NCI-H2029 (cell line): ENCODE measurements at regions not wholly inside any gene's neighbourhood (a gene's known extent, or its start where the extent isn't known, plus 50 kb on each side); places are given as distances from the start of the nearest gene placed in this dataset.

Source experiments
- DNase-seq: peaks from one replicate; lab custom pipeline; 2025; lab: John Stamatoyannopoulos, UW

DNA sequence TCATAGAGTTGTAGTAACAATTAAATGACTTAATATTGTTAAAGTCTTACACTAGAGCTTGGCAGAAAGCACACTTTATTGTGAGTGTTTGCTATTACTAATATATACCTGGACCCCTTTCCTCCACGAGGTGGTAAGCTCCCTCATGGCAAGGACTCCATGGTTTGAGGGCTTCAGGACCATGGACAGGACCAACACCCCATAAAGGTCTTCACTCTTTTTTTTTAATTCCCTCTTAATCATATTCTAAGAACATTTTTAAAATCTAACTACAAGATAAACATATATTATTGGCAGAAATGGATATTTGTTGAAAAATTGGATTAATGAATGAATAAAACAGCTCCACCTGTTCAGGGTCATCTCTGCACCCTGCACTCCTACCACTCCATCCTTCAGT lies 154.5 kb downstream of the CBLN1 start:
- DNase-seq: no peak

DNA sequence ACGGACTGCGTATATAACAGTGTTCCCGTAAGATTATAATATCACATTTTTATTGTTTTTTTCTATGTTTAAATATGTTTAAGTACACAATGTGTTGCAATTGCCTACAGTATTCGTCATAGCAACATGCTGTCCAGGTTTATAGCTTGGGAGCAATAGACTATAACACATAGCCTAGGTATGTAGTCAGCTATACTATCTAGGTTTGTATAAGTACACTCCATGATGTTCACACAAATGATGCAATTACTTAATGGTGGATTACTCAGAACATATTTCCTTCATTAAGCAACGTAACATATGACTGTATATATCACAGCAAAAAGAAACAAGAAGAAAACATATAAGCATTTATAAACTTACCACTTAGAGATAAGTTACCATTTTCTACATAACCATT lies 160.0 kb downstream of the CBLN1 start:
- no peak for DNase-seq

DNA sequence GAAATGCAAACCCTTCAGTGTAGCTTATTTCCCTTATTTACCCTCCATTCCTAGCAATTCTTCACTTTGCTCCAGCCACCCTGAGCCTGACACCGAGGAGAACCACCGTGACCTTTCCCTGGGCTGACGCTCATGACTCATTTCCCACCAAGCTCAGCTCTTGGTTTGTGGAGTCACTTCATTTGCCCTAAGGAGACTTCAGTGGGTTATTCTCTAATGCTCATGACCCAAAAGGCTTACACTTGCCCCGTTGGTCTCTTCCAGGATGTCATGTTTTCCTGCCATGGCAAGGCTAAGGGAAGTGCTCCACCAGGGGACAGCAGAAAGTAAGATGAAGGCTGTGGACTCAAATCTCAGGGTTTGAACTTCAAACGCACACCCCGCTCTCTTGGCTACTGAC lies 161.0 kb downstream of the CBLN1 start:
- no peak for DNase-seq

DNA sequence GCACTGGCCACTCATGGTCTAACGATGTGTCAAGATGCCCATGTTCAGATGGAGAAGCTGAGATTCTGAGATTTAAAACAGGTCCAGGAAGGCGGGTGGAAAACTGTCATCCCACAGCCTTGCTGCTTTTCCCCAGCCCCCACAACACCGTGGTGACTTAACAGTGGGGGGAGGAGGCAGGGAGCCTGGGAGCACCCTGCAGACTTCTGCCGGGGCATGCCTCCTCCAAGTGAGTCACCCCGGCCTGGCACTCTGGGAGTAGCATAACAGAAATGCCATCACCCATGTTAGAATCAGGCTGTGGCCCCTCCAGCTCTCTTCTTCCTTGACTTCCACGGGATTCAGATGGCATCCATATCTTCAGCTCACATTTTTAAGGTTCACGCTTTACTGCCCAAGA lies 164.8 kb downstream of the CBLN1 start:
- DNase-seq: no peak

DNA sequence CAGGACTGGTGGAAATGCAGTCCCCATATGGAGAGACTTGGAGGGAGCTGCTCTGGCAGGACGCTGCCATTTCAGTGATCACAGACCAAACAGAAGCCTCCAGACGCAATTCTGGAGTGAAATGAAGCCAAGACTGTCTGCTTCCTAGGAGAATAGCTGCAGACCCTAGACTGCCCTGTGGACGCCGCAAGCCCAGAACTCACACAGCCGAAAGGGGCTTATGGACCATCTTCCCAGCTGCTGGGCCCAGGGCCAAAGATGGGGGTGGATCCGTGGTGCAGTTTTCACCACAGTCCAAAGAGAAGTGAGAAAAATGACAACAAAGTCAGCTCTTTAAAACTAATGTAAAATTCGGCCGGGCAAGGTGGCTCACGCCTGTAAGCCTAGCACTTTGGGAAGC lies 165.7 kb downstream of the CBLN1 start:
- no peak for DNase-seq

DNA sequence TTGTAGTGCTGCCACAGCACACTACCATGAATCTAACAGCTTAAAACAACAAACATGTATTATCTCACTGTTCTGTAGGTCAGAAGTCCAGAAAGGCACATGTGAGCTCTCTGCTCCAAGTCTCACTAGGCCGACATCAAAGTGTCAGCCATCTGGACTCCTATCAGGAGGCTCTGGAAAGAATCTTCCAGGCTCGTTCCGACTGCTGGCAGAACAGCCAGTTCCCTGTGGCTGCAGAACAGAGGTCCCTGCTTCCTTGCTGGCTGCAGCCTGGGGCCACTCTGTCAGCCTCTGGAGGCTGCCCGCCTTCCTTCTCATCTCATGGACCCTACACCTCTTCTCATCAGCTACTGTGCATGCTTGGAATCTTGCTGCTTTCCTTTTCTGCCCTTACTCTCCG lies 168.9 kb downstream of the CBLN1 start:
- DNase-seq: no peak

DNA sequence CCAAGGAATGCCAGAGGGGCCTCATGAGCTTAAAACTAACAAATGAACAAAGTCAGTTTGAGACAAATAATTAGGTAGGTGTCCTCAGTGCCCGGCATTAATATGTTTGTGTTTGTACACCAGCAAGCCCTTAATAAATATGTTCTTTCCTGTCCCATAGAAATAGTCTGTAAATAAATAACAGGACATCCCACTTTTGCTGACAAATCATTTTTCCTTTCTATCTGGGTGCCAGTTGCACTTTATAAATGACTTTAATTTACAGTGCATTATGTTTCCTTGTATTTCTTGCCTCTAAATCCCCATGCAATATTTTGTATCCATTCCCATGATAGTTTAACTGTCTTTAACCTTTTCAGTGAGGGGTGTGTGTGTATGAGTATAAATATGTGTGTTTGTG lies 170.3 kb downstream of the CBLN1 start:
- DNase-seq: no peak

DNA sequence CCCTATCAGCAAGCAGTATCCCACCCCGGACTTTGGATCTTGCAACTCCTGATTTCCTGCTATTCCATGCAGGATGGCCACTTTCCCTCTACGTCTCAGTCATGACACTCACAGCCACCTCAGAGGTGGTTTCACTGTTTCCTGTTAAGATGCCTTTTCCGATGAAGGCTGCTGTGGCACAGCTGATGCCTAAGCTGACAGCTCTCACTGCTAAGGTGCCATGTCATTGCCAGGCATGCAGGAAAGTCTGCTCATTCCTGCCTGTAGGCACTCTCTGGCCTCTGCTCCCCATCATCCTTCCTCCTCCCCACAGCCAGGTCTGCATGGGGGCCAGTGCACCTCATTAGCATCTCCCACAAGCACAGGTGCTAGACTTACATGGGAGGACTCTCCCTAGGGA lies 173.0 kb downstream of the CBLN1 start:
- no peak for DNase-seq

DNA sequence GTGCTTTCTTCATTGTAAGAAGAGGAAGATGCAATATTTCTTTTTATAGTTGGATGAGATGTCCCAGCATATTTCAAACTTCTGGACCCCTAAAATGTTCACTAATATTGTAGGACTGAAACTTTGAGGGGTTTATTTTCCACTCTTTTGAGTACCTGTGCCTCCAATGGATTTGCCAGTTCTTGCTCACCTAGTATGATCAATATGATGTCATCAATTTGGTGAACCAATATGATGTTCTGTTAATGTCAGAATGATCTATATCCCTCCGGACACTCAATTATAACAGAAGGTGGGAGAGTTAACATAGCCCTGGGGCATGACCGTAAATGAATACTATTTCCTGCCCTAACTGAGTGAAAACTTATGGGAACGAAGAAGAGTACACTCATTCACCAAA lies 178.3 kb downstream of the CBLN1 start:
- DNase-seq: no peak

DNA sequence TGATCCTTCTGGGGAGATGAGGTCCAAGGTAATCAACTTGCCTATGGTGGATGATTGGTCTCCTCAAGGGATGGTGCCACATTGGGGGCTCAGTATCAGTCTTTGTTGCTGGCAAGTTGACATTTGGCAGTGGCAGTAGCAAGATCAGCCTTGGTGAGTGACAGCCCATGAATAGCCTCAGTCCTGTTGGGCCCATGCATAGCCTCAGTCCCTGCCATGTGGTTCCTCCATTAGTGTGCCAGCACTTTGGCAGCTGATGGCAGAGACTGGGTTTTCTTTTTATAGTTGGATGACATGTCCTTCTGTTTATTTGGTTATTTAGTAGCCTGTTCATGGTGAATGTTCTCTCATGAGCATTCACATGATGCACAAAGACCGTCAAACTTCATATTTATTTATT lies 179.6 kb downstream of the CBLN1 start:
- DNase-seq: no peak

DNA sequence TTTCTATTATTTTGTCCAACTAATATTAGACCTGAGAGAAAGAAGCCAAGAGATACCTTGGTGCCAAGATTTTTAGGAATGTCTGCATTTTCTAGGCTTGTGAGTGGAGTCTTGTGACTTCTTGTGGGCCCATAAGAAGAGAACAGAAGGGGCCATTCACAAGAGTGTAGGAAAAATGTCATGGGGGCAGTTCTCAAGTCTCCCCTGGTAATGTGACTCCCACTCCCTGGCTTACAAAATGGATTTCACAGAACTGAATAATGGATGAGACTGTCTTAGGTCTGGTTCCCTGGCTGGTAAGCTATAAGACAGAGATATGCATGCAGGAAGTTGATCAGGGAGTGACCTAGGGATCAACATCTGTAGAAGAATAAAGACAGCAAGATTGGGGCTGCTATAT lies 181.3 kb downstream of the CBLN1 start:
- no peak for DNase-seq

DNA sequence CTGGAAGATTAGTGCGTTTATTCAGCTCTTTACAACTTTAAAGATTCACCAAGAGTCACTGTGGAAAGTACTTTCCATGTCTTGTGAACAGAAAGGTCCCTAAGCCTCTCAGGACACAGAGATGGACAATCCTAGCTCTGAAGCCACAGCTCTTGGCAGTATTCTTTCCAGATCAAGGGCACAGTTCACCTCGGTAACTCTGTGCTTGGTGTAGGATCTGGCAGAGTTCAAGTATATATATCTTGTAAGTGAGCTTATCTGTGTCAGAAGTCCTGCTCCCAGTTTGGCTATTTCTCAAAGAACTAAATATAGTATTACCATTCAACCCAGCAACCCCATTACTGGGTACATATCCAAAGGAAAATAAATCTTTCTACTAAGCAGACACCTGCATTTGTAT lies 183.7 kb downstream of the CBLN1 start:
- DNase-seq: no peak

DNA sequence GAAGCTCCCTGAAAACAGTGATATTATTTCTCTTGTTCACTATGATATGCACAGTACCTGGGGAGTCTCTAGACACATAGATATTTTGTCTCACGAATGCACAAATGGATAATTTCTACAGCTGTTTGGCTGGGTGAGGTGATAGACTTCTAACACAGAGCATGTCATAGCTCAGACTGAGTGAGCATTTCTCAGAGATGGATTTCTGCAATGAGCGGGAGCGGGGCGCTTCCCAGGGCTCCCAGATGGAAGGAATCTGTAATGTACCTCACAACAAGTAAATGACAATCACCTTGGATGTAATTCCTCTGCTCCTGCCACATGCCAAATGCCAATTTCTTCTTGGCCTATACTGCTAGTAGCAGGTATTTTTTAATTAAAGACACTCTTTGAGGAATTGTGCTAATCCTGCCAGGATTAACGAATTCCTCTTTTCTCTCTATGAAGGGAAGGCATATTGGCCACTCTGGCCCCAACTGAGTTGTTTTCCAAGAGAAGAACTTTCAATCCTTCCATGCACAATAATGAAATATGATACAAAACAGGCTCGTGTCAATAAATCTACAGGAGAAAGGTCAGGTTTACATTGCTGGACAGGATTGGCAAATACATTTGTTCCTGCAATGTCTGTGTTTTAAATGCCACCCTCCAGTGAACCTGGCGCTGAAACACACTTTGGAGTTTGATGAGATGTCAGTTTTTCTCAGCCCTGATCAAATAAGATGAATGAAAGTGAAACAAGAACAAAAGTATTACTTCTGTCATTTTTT lies 185.3 kb downstream of the CBLN1 start:
- no peak for DNase-seq

DNA sequence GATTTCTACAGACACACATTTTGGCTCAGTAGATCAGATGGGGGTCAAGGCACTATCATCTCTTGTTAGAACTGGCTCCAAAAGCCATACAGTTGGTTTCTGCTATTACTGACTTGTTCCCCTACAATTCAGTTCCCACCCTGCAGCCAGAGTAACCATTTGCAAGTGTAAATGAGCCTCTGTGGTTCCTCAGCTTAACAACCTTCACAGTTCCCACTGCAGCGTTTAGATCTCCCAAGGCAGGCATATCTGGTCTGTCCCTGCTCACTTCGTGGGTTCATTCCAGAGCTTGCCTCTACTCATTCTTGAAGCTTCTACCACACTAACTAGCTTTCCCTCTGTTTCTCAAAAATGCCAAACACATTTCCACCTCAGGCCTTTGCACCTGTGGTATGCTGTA lies 186.1 kb downstream of the CBLN1 start:
- no peak for DNase-seq

DNA sequence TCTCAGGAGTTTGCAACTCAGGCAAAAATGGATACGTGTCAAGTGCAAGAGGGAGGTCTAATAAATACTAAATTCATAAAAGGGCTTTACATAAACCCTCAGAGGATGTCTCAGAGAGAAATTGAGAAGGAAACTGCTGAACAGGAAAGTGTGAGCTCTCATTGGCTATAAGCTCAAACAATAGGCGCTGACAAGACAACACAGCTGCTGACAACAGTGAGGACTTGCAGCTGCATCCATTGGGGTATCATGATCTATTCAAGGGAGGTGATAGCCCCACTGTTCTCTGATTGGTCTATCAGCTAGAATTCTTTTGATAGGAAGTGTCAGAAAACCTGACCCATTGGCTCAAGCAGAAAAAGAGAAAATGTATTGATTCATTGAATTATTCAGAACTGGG lies 187.2 kb downstream of the CBLN1 start:
- no peak for DNase-seq

DNA sequence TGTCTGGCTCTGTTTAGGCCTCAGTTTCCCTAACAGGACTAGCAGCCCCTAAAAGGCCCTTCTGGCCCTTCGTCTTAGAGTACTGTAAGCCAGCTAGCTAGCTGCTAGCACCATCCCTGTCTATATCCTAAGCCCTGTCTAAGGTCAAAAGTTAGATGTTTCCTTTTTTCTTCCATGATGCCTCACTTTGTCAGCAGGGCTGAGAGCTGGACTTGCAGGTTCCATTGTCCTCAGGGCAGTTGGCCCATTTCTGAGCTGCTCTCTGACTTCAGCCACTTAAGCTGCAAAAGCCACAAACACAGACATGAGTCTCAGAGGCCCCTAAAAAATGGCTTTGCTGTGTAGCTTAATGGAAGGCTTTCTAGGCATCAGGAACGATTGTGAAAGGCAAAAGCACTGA lies 187.7 kb downstream of the CBLN1 start:
- DNase-seq: no peak

DNA sequence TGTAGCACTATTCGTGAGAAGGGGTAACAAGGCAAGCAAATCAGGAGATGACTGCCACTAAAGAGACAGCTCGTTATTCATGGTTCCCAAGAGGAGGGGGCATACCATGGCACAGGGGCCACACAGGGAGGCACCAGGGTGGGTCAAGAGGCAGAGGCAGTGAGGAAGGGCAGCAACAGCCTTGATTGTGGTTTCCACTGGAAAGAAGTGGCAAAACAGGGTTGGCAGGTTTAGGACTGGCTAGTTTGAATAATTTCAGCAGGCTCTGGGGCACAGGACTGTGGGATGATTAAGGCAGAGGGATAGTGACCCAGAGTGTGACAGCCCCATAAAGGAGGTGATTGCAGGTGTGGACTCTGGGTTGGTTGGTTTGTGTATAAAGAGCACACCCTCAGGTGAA lies 188.9 kb downstream of the CBLN1 start:
- no peak for DNase-seq

DNA sequence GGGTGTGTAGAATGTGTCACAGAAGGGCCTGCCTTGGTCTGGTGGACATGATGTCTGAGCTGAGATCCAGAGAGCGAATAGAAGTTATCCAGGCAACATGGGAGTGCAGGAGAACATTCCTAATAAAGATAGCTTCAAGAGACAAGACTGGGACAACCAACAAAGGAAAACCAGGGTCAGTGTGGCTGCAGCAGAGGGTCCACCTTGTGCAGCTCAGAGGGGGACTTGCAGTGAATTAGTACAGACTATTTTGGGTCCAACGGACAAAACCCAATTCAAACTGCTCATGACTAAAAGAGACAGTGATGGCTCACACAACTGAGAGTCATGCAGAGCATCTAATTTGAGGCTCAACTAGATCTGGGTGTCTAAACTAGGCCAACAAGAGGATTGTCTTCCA lies 192.1 kb downstream of the CBLN1 start:
- DNase-seq: no peak

DNA sequence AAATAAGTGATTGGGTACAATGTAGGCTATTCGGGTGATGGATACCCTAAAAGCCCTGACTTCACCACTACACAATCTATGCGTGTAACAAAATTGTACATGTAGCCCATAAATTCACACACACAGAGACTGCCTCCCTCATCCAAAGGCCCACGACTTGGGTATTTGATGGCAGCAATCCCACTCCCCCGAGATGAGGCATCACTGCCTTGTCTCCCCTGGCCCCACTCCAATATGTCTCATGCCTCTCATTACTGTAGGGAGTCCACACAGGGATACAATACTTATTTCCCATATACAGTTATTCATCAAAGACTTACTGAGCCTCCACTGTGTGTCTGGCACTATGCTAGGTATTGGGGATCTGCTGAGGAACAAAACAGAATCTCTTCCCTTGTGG lies 192.6 kb downstream of the CBLN1 start:
- DNase-seq: no peak

DNA sequence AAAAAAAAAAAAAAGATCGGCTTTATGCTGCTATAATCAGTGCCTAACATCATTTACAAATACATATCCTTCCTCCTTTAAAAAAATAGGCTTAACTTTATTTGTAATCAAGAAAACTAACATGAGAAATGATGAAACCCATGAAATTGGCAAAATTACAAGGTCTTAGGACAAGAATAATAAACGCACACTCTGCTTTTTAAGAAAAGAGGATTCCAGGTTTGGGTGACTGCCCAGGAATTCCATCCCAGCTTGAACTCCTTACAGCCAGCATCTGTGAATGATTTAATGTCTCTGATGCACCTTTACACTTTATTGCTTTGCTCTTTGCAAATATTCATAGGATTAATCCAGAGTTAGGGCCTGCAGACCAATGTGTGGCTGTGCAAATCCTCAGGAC lies 196.0 kb downstream of the CBLN1 start:
- no peak for DNase-seq

DNA sequence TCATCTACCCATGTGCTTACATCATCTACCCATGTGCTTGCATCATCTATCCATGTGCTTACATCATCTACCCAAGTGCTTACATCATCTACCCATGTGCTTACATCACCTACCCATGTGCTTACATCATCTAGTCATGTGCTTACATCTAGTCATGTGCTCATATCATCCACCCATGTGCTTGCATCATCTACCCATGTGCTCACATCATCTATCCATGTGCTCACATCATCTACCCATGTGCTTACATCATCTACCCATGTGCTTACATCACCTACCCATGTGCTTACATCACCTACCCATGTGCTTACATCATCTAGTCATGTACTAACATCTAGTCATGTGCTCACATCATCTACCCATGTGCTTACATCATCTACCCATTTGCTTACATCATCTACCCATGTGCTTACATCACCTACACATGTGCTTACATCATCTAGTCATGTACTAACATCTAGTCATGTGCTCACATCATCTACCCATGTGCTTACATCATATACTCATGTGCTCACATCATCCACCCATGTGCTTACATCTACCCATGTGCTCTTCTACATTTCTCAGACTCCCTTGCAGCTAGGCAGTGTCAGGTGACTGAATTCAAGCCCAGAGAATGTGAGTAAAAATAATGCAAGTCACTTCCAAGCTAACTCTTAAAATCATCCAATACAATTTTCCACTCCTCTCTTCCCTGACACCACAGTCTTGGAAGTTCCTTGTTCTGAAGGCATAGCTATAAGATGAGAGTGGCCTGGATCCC lies 196.8 kb downstream of the CBLN1 start:
- DNase-seq: no peak

DNA sequence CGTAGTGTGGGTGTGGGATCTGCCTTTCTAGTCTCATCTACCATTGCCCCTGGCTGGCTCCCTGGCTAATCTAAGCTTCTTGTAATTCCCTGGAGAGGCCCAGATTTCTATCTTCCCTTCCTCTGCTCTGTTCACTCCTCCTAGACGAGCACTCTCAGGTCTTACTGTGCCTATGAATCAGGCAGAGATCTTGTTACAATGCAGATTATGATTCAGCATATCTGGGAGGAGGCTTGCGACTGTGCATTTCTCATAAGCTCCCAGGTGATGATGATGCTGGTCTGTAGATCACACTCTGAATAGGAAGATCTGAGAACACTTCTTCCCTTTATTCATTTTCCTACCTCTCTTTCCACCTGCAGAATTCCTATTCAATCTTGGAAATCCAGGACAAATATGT lies 200.1 kb downstream of the CBLN1 start:
- no peak for DNase-seq

DNA sequence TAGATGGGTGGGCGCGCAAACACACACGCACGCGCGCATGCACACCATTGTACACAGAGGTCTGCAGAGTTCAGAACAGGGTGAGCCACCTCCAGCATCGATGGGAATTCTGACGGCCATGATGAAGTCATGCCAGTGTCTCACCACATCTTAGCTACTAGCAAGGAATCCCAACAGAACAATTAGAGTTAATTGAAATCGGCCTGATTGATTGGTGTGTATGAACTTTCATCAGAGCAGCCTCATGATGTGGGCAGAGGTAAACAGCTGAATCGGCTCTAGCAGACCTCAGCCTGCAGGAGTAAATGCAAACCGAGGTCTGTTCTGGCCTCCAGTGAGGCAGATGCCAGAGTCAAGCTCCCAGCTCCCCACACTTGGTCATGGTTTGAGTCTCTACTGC lies 200.6 kb downstream of the CBLN1 start:
- no peak for DNase-seq

DNA sequence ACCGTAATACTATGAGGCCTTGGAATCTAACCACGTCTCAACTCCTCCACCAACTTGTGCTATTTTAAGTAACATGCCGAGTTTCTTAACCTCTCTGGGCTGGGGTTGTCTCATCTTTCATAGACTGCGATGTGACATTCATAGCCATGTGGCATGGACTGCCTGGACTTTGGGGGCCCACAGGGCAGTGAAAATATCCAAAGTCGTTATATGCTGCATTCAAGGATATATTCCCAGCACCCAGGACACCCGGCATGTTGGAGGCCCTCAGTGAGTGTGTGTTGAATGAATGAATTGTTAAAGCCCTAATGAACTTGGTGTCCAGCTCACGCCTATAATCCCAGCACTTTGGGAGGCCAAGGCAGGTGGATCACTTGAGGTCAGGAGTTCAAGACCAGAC lies 203.1 kb downstream of the CBLN1 start:
- no peak for DNase-seq
